Astrocyte of the cerebellum (primary cell): ENCODE measurements at regions not wholly inside any gene's neighbourhood (a gene's known extent, or its start where the extent isn't known, plus 50 kb on each side); places are given as distances from the start of the nearest gene placed in this dataset.

Source experiments
- DNase-seq: peaks from one replicate; pipeline ENCODE4 v3.0.0-alpha.2; 2011; ENCODE audit warnings: low read depth
- H3K4me3 ChIP-seq: 2 replicates; pipeline ENCODE4 v1.5.1; 2011; ENCODE audit warnings: mild to moderate bottlenecking, low read depth, low read length, moderate library complexity
- CTCF ChIP-seq: IDR thresholded peaks from 2 replicates; pipeline ENCODE4 v1.5.1; 2012; ENCODE audit warnings: low read length, low read depth, moderate library complexity, mild to moderate bottlenecking; ENCODE audit errors: missing control alignments
- in situ Hi-C: cut with HindIII; loops from 2 replicates; pipeline ENCODE4 v1.10.0; 2017; ENCODE audit warnings: low sequenced_read_pairs

GRCh38 chr5:71839096-71839884, 120.2 kb downstream of the CARTPT start:
- in situ Hi-C loops: no loop called here
- TF ChIP-seq CTCF: no peak
- DNase-seq: no peak
- H3K4me3 ChIP-seq: no peak overlapping the region

GRCh38 chr5:71841107-71841506, 122.0 kb downstream of the CARTPT start:
- no peak overlapping the region for H3K4me3 ChIP-seq
- DNase-seq: no peak
- in situ Hi-C loops: no loop called here
- no peak for TF ChIP-seq CTCF

- TF ChIP-seq CTCF: no peak
- no peak for DNase-seq
- in situ Hi-C loops: no loop called here
- H3K4me3 ChIP-seq: no peak overlapping the region
Measured at GRCh38 chr5:71843111-71843510, 124.0 kb downstream of the CARTPT start.

GRCh38 chr5:71844862-71845261, 125.8 kb downstream of the CARTPT start:
- TF ChIP-seq CTCF: no peak
- DNase-seq: no peak
- H3K4me3 ChIP-seq: no peak overlapping the region
- in situ Hi-C loops: no loop called here

GRCh38 chr5:71859515-71859914, 140.4 kb downstream of the CARTPT start:
- TF ChIP-seq CTCF: no peak
- in situ Hi-C loops: no loop called here
- no peak for DNase-seq
- H3K4me3 ChIP-seq: no peak overlapping the region

- TF ChIP-seq CTCF: no peak
- in situ Hi-C loops: no loop called here
- no peak overlapping the region for H3K4me3 ChIP-seq
- DNase-seq: no peak
Measured at GRCh38 chr5:71860048-71860447, 141.0 kb downstream of the CARTPT start.
